MCF 10A (cell line): ENCODE measurements at regions not wholly inside any gene's neighbourhood (a gene's known extent, or its start where the extent isn't known, plus 50 kb on each side); places are given as distances from the start of the nearest gene placed in this dataset.

Source experiments
- BruUV-seq: library from RNA; stranded (reverse); fragments of 400-500 nt; replicated peaks from 2 replicates; lab custom pipeline; 2021; lab: Mats Ljungman, UMichigan
- CTCF ChIA-PET: fragments of 300-600 bp; sonication (Branson Sonifier 250); formaldehyde crosslinking; extraction: SDS; loops from one replicate; lab custom pipeline; 2021; ENCODE audit warnings: antibody characterized with exemption, inconsistent platforms; lab: Yijun Ruan, JAX
- POLR2A ChIA-PET: fragments of 300-600, 350-650 bp; sonication (Branson Sonifier 250); formaldehyde crosslinking; extraction: SDS; loops from one replicate; lab custom pipeline; 2020; ENCODE audit warnings: antibody characterized with exemption, inconsistent platforms; lab: Yijun Ruan, JAX
- DNase-seq: peaks from one replicate; pipeline ENCODE4 v3.0.0-alpha.2; 2018; ENCODE audit not compliant: unreplicated experiment
- H3K27ac Mint-ChIP-seq: one replicate; pipeline ENCODE4 v1.8.0; 2022; ENCODE audit warnings: mild to moderate bottlenecking, low read depth, mixed read lengths; ENCODE audit not compliant: unreplicated experiment
- H3K27me3 Mint-ChIP-seq: one replicate; pipeline ENCODE4 v1.8.0; 2022; ENCODE audit warnings: mixed read lengths; ENCODE audit not compliant: insufficient read depth, unreplicated experiment
- H3K36me3 Mint-ChIP-seq: one replicate; pipeline ENCODE4 v1.8.0; 2022; ENCODE audit warnings: mild to moderate bottlenecking, moderate library complexity, mixed read lengths; ENCODE audit not compliant: insufficient read depth, unreplicated experiment
- H3K4me1 Mint-ChIP-seq: one replicate; pipeline ENCODE4 v1.8.0; 2022; ENCODE audit warnings: mixed read lengths; ENCODE audit not compliant: insufficient read depth, unreplicated experiment
- H3K4me3 Mint-ChIP-seq: one replicate; pipeline ENCODE4 v1.8.0; 2022; ENCODE audit warnings: mild to moderate bottlenecking, moderate library complexity, mixed read lengths; ENCODE audit not compliant: unreplicated experiment
- H3K9me3 Mint-ChIP-seq: one replicate; pipeline ENCODE4 v1.8.0; 2022; ENCODE audit warnings: mixed read lengths; ENCODE audit not compliant: unreplicated experiment
- CTCF ChIP-seq: fragments of 200-600 bp; IDR thresholded peaks from one replicate; pipeline ENCODE4 v1.8.0; 2022; ENCODE audit warnings: antibody characterized with exemption, mild to moderate bottlenecking; ENCODE audit not compliant: unreplicated experiment
- intact Hi-C: fragments of 100-400 bp; cut with micrococcal nuclease; formaldehyde crosslinking; loops from 2 replicates; pipeline ENCODE4 v1.14.1; 2022

DNA sequence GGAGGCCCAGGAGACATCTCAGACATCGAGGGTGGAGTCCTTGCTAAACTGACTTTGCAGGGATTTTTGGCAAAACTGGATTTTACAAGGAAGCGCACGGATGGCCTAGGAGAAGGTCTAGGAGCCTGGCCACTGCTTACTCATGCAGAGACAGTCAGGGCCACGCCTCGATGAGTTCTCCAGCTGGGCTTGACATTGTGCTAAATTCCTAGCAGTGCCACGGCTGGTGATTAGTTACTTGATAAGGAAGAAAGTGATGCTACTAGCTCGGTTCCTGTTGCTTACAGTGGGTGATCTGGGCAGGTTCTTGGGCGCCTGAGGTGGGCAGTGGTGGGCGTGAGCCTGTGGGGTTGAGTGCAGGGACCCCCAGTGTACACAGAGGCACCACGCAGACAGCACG lies 143.4 kb downstream of the SOX1 start:
- TF ChIP-seq CTCF: no peak
- Mint-ChIP-seq H3K9me3 (peaks cover 7% of the 10 kb centered on the region), H3K36me3 (no peaks in the 10 kb centered on the region), H3K27ac (no peak overlapping the region), H3K27me3 (no peaks in the 10 kb centered on the region), H3K4me3 (no peak overlapping the region), H3K4me1 (no peaks in the 10 kb centered on the region)
- DNase-seq: no peak
- CTCF ChIA-PET: no interaction called here
- POLR2A ChIA-PET: no interaction called here
- no TSS peak for BruUV-seq
- intact Hi-C loops: no loop called here

DNA sequence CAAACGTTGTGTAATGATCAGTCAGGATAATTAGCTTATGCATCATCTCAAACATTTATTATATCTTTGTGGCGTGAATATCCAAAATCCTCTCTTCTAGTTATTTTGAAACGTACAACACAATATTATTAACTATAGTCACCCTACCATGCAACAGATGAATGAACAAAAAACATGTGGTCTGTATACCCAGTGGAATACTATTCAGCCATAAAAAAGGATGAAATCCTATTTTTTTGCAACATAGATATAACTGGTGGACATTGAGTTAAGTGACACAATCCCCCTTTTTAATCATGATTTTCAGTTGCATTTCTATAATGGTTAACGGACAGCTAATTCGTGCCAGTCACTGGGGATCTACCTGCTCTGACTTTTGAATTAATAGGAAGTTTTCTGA lies 145.6 kb downstream of the SOX1 start:
- intact Hi-C loops: no loop called here
- no peaks in the 10 kb centered on the region for H3K4me1 Mint-ChIP-seq
- no peaks in the 10 kb centered on the region for H3K27me3 Mint-ChIP-seq
- peaks cover 7% of the 10 kb centered on the region for H3K9me3 Mint-ChIP-seq
- DNase-seq: no peak
- ChIA-PET POLR2A (no interaction called here), CTCF (no interaction called here)
- H3K4me3 Mint-ChIP-seq: no peak overlapping the region
- H3K27ac Mint-ChIP-seq: no peak overlapping the region
- no TSS peak for BruUV-seq
- TF ChIP-seq CTCF: no peak
- no peaks in the 10 kb centered on the region for H3K36me3 Mint-ChIP-seq

- Mint-ChIP-seq H3K4me1 (no peaks in the 10 kb centered on the region), H3K9me3 (peaks cover 6% of the 10 kb centered on the region), H3K27ac (no peak overlapping the region), H3K27me3 (no peaks in the 10 kb centered on the region), H3K4me3 (no peak overlapping the region), H3K36me3 (no peaks in the 10 kb centered on the region)
- no peak for TF ChIP-seq CTCF
- intact Hi-C loops: no loop called here
- CTCF ChIA-PET: interaction anchor here (1.0 kb wide), 1 partner anchor 738 kb away, joined by 3 read pairs; no protein-coding TSS in a partner anchor
- BruUV-seq: no TSS peak
- no peak for DNase-seq
- POLR2A ChIA-PET: no interaction called here
Measured at GRCh38 chr13:112213467-112214255, 146.7 kb downstream of the SOX1 start.

DNA sequence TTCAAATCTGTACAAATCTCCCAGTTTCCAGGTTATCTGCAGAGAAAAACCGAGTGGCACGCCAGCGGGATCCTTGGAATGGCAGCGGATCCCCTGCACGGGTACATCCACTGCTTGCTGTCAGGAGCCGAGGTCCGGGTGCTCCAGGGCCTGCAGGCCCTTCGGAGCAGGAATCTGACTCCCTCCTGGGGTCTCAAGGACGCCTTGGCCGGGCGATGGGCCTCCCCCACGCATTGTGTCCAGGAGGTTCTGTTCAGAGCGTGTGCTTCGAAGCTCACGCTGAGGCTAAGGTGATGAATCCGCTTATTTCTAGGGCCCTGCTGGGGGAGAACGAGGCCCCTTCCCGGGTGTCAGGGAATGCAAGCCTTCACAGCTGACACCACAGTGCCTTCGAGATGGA lies 148.9 kb downstream of the SOX1 start:
- intact Hi-C loops: no loop called here
- DNase-seq: no peak
- H3K27ac Mint-ChIP-seq: no peak overlapping the region
- no peaks in the 10 kb centered on the region for H3K27me3 Mint-ChIP-seq
- H3K4me3 Mint-ChIP-seq: no peak overlapping the region
- BruUV-seq: no TSS peak
- H3K4me1 Mint-ChIP-seq: no peaks in the 10 kb centered on the region
- H3K36me3 Mint-ChIP-seq: no peaks in the 10 kb centered on the region
- no peak for TF ChIP-seq CTCF
- peaks cover 23% of the 10 kb centered on the region for H3K9me3 Mint-ChIP-seq
- ChIA-PET POLR2A (no interaction called here), CTCF (interaction anchor here (0.7 kb wide), 1 partner anchor 12 kb away, joined by 4 read pairs; no protein-coding TSS in a partner anchor)
